Stimulated activated CD8-positive, alpha-beta memory T cell treated with anti-CD3 and anti-CD28 coated beads, Interleukin-2, amount 100 ng/mL, for 1 hour (primary cell): ENCODE measurements at regions not wholly inside any gene's neighbourhood (a gene's known extent, or its start where the extent isn't known, plus 50 kb on each side); places are given as distances from the start of the nearest gene placed in this dataset.

ENCODE experiments used
- DNase-seq, 2 donors: peaks; one replicate each; pipeline ENCODE4 v3.0.0-alpha.2; 2020; ENCODE audit warnings: low read depth in 2 of 2

GRCh38 chr15:46312133-46312740 is 677.4 kb downstream of the SQOR start:
- DNase-seq: no peak

- DNase-seq: no peak
Measured at GRCh38 chr15:46315434-46315833, 680.6 kb downstream of the SQOR start.

- DNase-seq: no peak
Measured at GRCh38 chr15:46316024-46316423, 681.2 kb downstream of the SQOR start.

- no peak for DNase-seq
Measured at GRCh38 chr15:46317029-46317428, 682.2 kb downstream of the SQOR start.

GRCh38 chr15:46322753-46323152 is 687.9 kb downstream of the SQOR start:
- no peak for DNase-seq

- DNase-seq: no peak
Measured at GRCh38 chr15:46326173-46326572, 691.3 kb downstream of the SQOR start.

- no peak for DNase-seq
Measured at GRCh38 chr15:46328821-46329220, 694.0 kb downstream of the SQOR start.

- DNase-seq: no peak
Measured at GRCh38 chr15:46329876-46330275, 695.0 kb downstream of the SQOR start.

- no peak for DNase-seq
Measured at GRCh38 chr15:46331546-46331945, 696.7 kb downstream of the SQOR start.

- DNase-seq: no peak
Measured at GRCh38 chr15:46343196-46343935, 708.5 kb downstream of the SQOR start.

GRCh38 chr15:46344115-46344724 is 709.4 kb downstream of the SQOR start:
- no peak for DNase-seq

GRCh38 chr15:46344915-46345314 is 710.1 kb downstream of the SQOR start:
- no peak for DNase-seq

GRCh38 chr15:46354443-46354842 is 719.6 kb downstream of the SQOR start:
- no peak for DNase-seq

- no peak for DNase-seq
Measured at GRCh38 chr15:46365572-46365971, 730.7 kb downstream of the SQOR start.

GRCh38 chr15:46366360-46367007 is 731.7 kb downstream of the SQOR start:
- DNase-seq: no peak

GRCh38 chr15:46383978-46384377 is 749.1 kb downstream of the SQOR start:
- DNase-seq: no peak

- no peak for DNase-seq
Measured at GRCh38 chr15:46386356-46386755, 751.5 kb downstream of the SQOR start.

- no peak for DNase-seq
Measured at GRCh38 chr15:46389739-46390138, 754.9 kb downstream of the SQOR start.

- no peak for DNase-seq
Measured at GRCh38 chr15:46394463-46394862, 759.6 kb downstream of the SQOR start.

- DNase-seq: no peak
Measured at GRCh38 chr15:46408312-46408711, 773.5 kb downstream of the SQOR start.

GRCh38 chr15:46409841-46410301 is 775.0 kb downstream of the SQOR start:
- DNase-seq: no peak

GRCh38 chr15:46410705-46411104 is 775.9 kb downstream of the SQOR start:
- no peak for DNase-seq

GRCh38 chr15:46411900-46412299 is 777.1 kb downstream of the SQOR start:
- no peak for DNase-seq
